ENCODE measurements at regions not wholly inside any gene's neighbourhood (a gene's known extent, or its start where the extent isn't known, plus 50 kb on each side); places are given as distances from the start of the nearest gene placed in this dataset.

GRCh38 chr14:61847861-61848260 is 85.6 kb downstream of the SNAPC1 start:
- DNase-seq, result no peak

- DNase-seq, result no peak
These were observed 92.7 kb downstream of the SNAPC1 start for GRCh38 chr14:61854898-61855297.

DNA sequence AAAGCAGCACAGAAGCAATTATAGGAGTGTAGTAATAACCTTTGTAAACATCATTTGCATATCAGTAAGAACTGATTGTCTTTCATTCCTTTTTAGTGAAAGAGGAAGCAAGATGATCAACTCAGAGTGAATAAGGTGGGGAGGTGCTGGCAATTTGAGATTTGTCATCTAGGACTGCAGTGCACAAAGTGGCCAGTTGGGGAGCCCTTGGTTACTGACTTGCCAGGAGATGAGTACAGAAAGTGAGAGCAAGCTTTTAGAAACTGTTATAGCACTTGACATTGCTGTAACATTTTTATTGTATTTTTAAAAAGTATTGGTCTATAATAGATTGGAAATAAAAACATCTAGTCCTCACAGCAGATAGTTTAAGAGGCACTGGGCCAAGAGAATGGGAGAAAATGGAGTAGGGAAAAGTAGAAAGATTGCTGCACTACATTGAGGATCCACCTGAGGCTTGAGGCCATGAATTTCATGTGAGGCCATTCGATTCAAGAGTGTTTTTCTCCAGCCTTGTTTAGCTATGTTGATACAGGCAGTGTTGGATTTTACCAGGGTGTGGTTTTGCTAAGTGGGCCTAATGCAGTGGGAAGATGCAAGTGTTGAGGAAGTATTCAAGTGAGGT is 98.2 kb downstream of the SNAPC1 start:
- peak; percentile 75 for DNase-seq

DNA sequence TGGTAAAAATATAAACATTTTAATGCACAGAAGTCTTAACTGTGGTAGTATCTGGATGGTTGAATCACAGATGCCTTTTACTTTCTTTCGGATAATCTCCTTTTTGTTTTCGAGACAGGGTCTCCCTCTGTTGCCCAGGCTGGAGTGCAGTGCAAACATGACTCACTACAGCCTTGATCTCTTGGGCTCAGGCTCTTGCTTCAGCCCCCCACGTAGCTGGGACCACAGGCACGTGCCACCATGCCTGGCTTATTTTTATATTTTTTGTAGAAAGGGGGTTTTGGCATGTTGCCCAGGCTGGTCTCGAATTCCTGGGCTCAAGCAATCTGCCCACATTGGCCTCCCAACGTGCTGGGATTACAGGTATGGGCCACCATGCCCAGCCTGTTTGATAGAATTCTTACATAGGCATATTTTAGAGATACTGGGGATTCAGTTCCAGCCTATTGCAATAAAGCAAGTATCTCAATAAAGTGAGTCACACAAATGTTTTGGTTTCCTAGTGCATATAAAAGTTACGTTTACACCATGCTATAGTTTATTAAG is 99.2 kb downstream of the SNAPC1 start:
- DNase-seq, result no peak

DNA sequence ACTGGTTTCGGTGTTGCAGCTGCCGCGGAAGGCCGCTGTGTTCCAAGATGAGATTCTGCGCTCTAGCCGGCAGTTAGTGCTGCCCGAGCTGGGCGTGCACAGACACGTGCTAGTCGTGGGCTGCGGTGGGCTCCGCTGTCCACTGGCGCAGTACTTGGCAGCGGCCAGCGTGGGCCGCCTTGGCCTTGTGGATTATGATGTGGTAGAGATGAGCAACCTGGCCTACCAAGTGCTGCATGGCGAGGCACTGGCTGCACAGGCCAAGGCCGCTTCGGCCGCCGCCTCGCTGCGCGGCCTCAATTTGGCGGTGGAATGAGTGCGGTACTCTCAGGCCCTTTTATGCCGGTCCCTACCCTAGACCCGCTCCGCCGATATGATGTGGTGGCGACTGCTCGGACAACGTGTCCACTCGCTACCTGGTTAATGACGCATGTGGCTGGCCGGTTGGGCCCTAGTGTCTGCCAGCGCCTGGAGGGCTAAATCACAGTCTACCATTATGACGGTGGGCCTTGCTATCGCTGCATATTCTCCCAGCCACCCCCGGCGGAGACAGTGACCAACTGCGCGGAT is 102.2 kb downstream of the SNAPC1 start:
- no peak for DNase-seq

- DNase-seq, result peak; percentile 61
These were observed 105.0 kb downstream of the SNAPC1 start for GRCh38 chr14:61866932-61867920.

DNA sequence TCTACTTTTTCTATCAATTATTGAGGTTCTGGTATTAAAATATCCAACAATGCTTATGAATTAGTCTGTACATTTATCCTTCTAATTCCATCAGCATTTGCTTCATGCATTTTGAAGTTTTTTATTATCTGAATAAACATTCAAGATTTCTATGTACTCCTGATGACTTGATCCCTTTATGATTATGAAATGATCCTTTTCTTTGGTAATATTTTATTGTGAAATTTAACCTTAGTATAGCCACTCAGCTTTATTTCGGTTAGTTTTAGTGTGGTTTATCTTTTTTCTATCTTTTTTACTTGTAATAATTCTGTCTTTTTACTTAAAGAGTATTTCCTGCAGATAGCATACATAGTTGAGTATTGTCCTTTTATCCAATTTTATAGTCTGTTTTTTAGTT is 106.6 kb downstream of the SNAPC1 start:
- DNase-seq, result no peak

- DNase-seq, result no peak
These were observed 107.9 kb downstream of the SNAPC1 start for GRCh38 chr14:61870163-61870562.

DNA sequence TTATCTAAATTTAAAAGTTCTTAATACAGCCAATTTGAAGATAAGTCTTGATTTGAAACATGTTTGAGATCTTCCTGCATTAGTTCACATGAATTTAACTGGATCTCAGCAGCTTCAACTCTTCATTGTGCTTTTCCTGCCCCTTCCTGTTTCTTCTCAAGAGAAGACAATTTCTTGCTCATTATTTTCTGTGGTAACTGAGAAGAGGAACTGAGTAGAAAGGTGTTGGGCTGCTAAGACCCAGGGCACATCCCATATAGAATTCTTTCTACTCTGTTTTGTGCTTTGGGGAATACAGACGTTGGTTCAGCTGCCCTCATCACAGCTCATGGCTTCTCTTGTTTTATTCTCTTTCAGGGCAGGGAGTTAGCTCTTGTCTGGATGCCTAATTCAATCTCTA is 110.2 kb downstream of the SNAPC1 start:
- DNase-seq, result peak; percentile 15

DNA sequence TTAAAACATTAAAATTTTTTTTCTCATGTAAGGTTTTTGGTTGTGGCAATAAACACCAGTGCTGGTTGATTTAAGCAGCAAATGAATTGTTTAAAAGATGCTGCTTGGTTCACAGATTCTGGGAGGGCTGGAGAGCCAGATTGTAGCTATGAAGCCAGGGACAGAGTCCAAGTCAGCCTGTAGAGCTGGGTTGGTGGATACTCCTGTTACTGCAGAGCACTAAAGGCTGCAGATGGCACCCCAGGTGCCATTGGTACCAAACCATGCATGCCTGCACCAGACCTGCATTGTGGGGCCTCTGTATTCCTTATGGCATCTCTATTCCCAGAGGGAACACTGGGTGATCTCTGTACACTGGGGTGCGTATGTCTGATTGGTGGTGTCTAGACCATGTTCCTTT is 113.3 kb downstream of the SNAPC1 start:
- no peak for DNase-seq

DNA sequence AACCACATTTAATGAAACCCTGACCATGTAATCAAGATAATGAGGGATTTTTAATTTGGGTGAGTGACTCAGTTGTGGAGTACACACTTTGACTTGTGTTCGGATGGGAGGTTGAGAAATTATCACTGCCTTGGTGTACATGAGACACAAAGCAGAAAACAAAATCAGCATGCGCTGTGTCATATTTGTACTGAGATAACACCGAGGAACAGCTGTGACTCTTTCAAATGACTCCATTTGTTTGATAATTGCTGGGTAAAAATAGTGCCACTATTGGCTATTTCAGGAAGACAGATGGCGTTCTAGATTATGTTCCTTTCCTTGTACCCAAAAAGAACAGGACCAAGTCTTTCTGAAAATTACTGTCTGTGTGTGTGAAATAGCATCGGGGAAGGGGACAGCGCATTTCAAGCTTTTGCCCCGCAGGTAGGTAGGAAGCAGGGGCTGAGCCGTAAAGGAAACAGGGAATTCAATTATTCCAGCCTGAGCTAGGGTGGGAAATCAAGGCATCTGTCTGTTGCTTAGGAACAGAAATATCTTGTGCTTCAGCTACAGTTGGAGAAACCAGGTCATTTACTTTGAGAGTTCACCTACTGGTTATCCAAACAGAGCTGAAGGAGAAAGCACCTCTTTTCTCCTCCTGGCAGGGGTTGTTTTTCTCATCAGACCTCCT is 114.3 kb downstream of the SNAPC1 start:
- peak; percentile 13 for DNase-seq

DNA sequence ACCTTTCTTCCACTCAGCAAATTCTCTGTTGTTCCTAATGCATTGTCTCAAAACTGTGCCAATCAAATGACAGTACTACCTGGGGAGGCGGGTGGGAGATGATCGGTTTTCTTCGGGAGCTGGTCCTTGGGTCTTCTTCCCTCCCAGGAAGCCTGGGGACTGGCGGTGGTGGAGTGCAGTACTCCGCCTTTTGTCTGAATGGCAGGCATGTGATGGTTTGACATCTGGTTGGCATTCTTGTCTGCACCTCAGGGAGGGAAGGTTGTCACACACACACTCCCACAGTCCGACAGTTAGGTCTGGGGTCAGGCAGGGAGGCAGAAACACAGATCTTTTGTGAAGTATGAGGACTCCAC is 114.8 kb downstream of the SNAPC1 start:
- DNase-seq, result no peak

DNA sequence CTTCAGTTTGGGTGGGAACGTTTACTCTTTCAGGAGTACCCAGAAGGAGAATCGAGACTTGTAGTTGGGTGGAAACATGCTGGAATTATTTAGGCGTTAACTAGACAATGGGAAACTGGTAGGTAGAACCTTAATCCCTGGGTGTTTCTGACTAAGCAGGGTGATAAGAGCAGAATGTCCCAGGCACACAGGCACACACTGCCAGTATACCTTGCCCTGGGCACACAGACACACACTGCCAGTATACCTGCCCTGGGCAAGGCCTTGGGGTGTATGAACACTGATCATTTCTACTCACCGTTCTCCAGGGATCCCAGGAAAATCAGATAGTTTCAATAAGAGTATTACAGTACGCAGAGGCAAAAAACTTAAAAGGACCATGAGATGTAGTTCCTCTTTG is 115.5 kb downstream of the SNAPC1 start:
- no peak for DNase-seq

DNA sequence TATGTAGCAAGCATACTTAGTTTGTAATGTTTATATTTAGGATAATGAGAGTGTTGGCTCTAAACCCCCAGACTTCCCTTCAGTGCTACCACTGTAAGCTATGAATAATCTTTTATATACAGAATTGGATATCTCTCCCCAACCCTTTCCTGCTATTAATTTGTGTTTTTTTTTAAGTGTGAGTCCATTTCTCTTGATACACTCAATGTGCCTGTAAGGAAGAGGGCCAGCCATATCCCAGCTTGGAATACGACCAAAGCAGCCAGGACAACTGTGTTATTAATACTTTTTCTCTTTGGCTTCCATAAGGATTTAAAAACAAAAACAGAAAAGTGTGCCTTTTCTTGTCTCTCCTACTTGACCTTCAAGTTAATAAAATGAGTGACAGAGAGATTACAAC is 116.7 kb downstream of the SNAPC1 start:
- DNase-seq, result no peak

GRCh38 chr14:61881046-61881445 is 118.8 kb downstream of the SNAPC1 start:
- DNase-seq, result no peak

- DNase-seq, result no peak
These were observed 122.5 kb downstream of the SNAPC1 start for GRCh38 chr14:61884711-61885110.

DNA sequence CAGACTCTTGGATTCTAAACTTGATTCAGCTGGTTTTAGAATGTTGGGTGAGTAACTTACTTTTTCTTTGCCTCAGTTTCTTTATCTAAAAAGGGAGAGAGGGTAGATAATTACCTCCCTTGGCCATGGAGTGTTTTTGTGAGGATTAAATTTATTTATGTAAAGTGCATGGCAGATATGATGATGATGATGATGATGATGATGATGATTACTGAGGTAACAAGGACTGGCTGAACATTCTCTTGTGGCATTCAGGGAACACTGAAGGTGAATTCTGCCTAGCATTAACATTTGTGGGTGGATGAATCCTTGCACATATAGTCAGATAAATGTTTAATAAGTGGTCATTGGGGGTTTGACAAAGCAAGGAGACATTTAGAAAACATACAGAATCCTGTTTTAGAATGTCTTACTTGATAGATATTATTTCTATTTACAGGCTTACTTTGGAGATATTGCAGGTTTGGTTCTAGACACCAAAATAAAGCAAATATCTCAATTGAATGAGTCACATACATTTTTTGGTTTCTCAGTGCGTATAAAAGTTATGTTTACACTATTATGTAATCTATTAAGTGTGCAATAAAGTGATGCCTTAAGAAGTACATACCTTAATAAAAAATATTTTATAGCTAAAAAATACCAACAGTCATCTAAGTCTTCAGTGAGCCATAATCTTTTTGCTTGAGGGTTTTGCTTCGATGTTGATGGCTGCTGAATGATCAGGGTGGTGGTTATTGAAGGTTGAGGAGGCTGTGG is 123.2 kb downstream of the SNAPC1 start:
- no peak for DNase-seq

DNA sequence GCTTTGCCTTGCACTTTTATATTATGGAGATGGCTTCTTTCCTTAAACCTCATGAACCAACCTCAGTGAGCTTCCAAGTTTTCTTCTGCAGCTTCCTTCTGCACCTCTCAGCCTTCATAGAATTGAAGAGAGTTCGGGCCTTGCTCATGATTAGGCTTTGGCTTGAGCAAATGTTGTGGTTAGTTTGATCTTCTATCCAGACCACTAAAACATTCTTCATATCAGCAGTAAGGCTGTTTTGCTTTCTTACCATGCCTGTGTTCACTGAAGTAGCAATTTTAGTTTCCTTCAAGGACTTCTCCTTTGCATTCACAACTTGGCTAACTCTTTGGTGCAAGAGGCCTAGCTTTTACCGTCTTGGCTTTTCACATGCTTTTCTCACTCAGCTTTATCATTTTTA is 125.4 kb downstream of the SNAPC1 start:
- DNase-seq, result no peak

DNA sequence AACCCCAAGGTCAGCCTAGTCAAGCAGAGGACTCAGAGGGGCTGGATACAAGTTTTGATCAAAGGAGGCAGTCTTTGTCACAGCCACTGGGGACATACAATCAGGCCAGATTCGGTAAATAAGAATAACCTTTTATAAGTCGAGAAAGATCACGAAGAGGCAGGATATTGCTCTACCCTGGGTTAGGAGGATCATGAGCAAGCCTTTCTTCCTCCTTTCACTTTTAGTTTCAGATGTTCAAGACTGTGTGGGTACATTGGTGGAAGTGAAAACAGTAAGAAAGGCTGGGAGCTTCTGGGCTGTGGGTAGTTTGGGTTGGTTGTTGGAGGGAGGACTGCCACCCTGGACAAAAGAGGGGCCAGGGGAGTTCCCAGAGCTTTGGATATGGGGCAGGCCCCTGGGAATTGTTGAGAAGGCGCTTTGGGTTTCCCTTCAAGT is 127.7 kb downstream of the SNAPC1 start:
- DNase-seq, result peak; percentile 5

DNA sequence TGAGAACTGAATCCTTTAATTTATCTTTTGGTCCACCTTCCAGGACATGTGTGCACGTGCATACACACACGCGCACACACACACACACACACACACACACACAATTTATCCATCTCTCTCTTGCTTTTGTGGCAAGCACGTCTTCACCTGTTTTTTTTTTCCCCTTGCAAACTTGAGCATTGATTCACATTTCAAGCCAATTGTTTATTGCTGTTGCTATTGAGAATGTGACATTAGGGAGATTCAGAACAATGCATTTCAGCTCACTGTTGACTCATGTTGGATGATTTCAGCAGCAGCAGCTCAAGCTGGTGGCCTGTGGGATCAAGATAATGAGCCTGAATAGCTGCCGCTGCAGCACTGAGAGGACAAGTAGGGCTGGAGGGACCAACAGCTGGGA is 128.9 kb downstream of the SNAPC1 start:
- DNase-seq, result peak; percentile 17

DNA sequence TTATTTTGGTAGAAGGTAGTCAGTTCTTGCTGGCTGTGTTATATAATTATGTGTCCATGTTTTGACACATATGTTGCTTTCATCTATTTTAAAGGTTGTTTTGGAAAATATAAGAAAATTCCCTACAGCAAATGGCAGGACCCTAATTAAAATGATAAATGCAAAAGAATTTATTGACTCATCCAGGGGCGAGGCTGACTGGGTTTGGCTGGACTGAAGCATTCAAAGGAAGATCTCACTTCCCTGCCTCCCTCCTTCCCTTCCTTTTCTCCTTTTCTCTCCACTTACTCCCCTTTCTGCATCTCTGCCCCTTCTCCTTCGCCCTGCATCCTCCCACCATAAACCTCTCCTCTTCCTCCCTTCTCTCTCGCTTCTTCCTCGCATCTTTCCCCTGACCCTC is 129.6 kb downstream of the SNAPC1 start:
- no peak for DNase-seq

- DNase-seq, result no peak
These were observed 131.2 kb downstream of the SNAPC1 start for GRCh38 chr14:61893371-61893940.
